ENCODE measurements at regions not wholly inside any gene's neighbourhood (a gene's known extent, or its start where the extent isn't known, plus 50 kb on each side); places are given as distances from the start of the nearest gene placed in this dataset.

GRCh38 chr6:93817937-93818336, 398.6 kb upstream of the EPHA7 start:
- CTCF ChIA-PET = no interaction called here
- POLR2A ChIA-PET = no interaction called here
- H3K4me3 Mint-ChIP-seq = no peak overlapping the region
- no peak for DNase-seq
- no peaks in the 10 kb centered on the region for H3K4me1 Mint-ChIP-seq (ENCODE audit: low read depth)
- intact Hi-C loops (cut with micrococcal nuclease) = no loop called here
- H3K27ac Mint-ChIP-seq = no peak overlapping the region
- peaks cover 3% of the 10 kb centered on the region for H3K9me3 Mint-ChIP-seq
- H3K27me3 Mint-ChIP-seq = no peaks in the 10 kb centered on the region
- H3K36me3 Mint-ChIP-seq = no peaks in the 10 kb centered on the region

GRCh38 chr6:93806409-93807270, 387.3 kb upstream of the EPHA7 start:
- POLR2A ChIA-PET = no interaction called here

GRCh38 chr6:93801101-93801847, 381.9 kb upstream of the EPHA7 start:
- intact Hi-C loops (cut with micrococcal nuclease) = no loop called here
- ChIA-PET POLR2A (no interaction called here), CTCF (no interaction called here)
- Mint-ChIP-seq H3K27ac (no peak overlapping the region), H3K27me3 (no peaks in the 10 kb centered on the region), H3K36me3 (no peaks in the 10 kb centered on the region), H3K4me3 (no peak overlapping the region), H3K9me3 (peaks cover 6% of the 10 kb centered on the region), H3K4me1 (ENCODE audit: low read depth) (no peaks in the 10 kb centered on the region)
- no peak for DNase-seq

More at GRCh38 chr6:93806409-93807270, 387.3 kb upstream of the EPHA7 start:
- DNase-seq = no peak
- peaks cover 8% of the 10 kb centered on the region for H3K9me3 Mint-ChIP-seq
- no peaks in the 10 kb centered on the region for H3K27me3 Mint-ChIP-seq
- CTCF ChIA-PET = no interaction called here
- no peaks in the 10 kb centered on the region for H3K4me1 Mint-ChIP-seq (ENCODE audit: low read depth)
- no peak overlapping the region for H3K4me3 Mint-ChIP-seq
- intact Hi-C loops (cut with micrococcal nuclease) = no loop called here
- no peaks in the 10 kb centered on the region for H3K36me3 Mint-ChIP-seq
- no peak overlapping the region for H3K27ac Mint-ChIP-seq

GRCh38 chr6:93799226-93799625, 379.9 kb upstream of the EPHA7 start:
- ChIA-PET CTCF (no interaction called here), POLR2A (no interaction called here)
- intact Hi-C loops (cut with micrococcal nuclease) = no loop called here
- peaks cover 6% of the 10 kb centered on the region for H3K9me3 Mint-ChIP-seq
- H3K27ac Mint-ChIP-seq = no peak overlapping the region
- H3K4me3 Mint-ChIP-seq = no peak overlapping the region
- H3K4me1 Mint-ChIP-seq (ENCODE audit: low read depth) = no peaks in the 10 kb centered on the region
- H3K36me3 Mint-ChIP-seq = no peaks in the 10 kb centered on the region
- H3K27me3 Mint-ChIP-seq = no peaks in the 10 kb centered on the region
- DNase-seq = no peak

GRCh38 chr6:93794166-93794565, 374.8 kb upstream of the EPHA7 start:
- Mint-ChIP-seq H3K4me1 (ENCODE audit: low read depth) (no peaks in the 10 kb centered on the region), H3K27ac (no peak overlapping the region), H3K9me3 (peaks cover 3% of the 10 kb centered on the region), H3K36me3 (no peaks in the 10 kb centered on the region), H3K27me3 (no peaks in the 10 kb centered on the region), H3K4me3 (no peak overlapping the region)
- ChIA-PET CTCF (no interaction called here), POLR2A (no interaction called here)
- DNase-seq = no peak
- intact Hi-C loops (cut with micrococcal nuclease) = no loop called here

- H3K4me1 Mint-ChIP-seq (ENCODE audit: low read depth) = no peaks in the 10 kb centered on the region
- DNase-seq = no peak
- H3K27ac Mint-ChIP-seq = no peak overlapping the region
- H3K4me3 Mint-ChIP-seq = no peak overlapping the region
- H3K27me3 Mint-ChIP-seq = no peaks in the 10 kb centered on the region
- H3K9me3 Mint-ChIP-seq = peaks cover 3% of the 10 kb centered on the region
- CTCF ChIA-PET = no interaction called here
- intact Hi-C loops (cut with micrococcal nuclease) = no loop called here
- POLR2A ChIA-PET = no interaction called here
- no peaks in the 10 kb centered on the region for H3K36me3 Mint-ChIP-seq
Observed at GRCh38 chr6:93792746-93793145, 373.4 kb upstream of the EPHA7 start.

GRCh38 chr6:93790981-93791380, 371.6 kb upstream of the EPHA7 start:
- H3K36me3 Mint-ChIP-seq = no peaks in the 10 kb centered on the region
- ChIA-PET POLR2A (no interaction called here), CTCF (no interaction called here)

GRCh38 chr6:93789532-93789931, 370.2 kb upstream of the EPHA7 start:
- H3K4me3 Mint-ChIP-seq = no peak overlapping the region
- DNase-seq = no peak
- H3K36me3 Mint-ChIP-seq = no peaks in the 10 kb centered on the region
- CTCF ChIA-PET = no interaction called here
- H3K9me3 Mint-ChIP-seq = peaks cover 3% of the 10 kb centered on the region
- no peak overlapping the region for H3K27ac Mint-ChIP-seq
- H3K27me3 Mint-ChIP-seq = no peaks in the 10 kb centered on the region
- no peaks in the 10 kb centered on the region for H3K4me1 Mint-ChIP-seq (ENCODE audit: low read depth)
- POLR2A ChIA-PET = no interaction called here
- intact Hi-C loops (cut with micrococcal nuclease) = no loop called here

More at GRCh38 chr6:93790981-93791380, 371.6 kb upstream of the EPHA7 start:
- DNase-seq = no peak
- intact Hi-C loops (cut with micrococcal nuclease) = no loop called here
- Mint-ChIP-seq H3K9me3 (no peaks in the 10 kb centered on the region), H3K27ac (no peak overlapping the region), H3K4me1 (ENCODE audit: low read depth) (no peaks in the 10 kb centered on the region), H3K27me3 (no peaks in the 10 kb centered on the region), H3K4me3 (no peak overlapping the region)

GRCh38 chr6:93787841-93788240, 368.5 kb upstream of the EPHA7 start:
- Mint-ChIP-seq H3K9me3 (peaks cover 3% of the 10 kb centered on the region), H3K36me3 (no peaks in the 10 kb centered on the region), H3K27ac (no peak overlapping the region), H3K27me3 (no peaks in the 10 kb centered on the region), H3K4me3 (no peak overlapping the region), H3K4me1 (ENCODE audit: low read depth) (no peaks in the 10 kb centered on the region)
- intact Hi-C loops (cut with micrococcal nuclease) = no loop called here
- DNase-seq = no peak
- ChIA-PET POLR2A (no interaction called here), CTCF (no interaction called here)

- ChIA-PET CTCF (no interaction called here), POLR2A (no interaction called here)
- DNase-seq = no peak
- H3K36me3 Mint-ChIP-seq = no peaks in the 10 kb centered on the region
- no peak overlapping the region for H3K27ac Mint-ChIP-seq
- H3K4me3 Mint-ChIP-seq = no peak overlapping the region
- H3K9me3 Mint-ChIP-seq = peaks cover 3% of the 10 kb centered on the region
- intact Hi-C loops (cut with micrococcal nuclease) = no loop called here
- no peaks in the 10 kb centered on the region for H3K27me3 Mint-ChIP-seq
- no peaks in the 10 kb centered on the region for H3K4me1 Mint-ChIP-seq (ENCODE audit: low read depth)
Observed at GRCh38 chr6:93786474-93787330, 367.3 kb upstream of the EPHA7 start.

GRCh38 chr6:93785694-93786030, 366.3 kb upstream of the EPHA7 start:
- Mint-ChIP-seq H3K27ac (no peak overlapping the region), H3K4me3 (no peak overlapping the region), H3K9me3 (peaks cover 3% of the 10 kb centered on the region), H3K36me3 (no peaks in the 10 kb centered on the region), H3K27me3 (no peaks in the 10 kb centered on the region), H3K4me1 (ENCODE audit: low read depth) (no peaks in the 10 kb centered on the region)
- ChIA-PET CTCF (no interaction called here), POLR2A (no interaction called here)
- intact Hi-C loops (cut with micrococcal nuclease) = no loop called here
- DNase-seq = no peak

GRCh38 chr6:93784794-93785693, 365.7 kb upstream of the EPHA7 start:
- Mint-ChIP-seq H3K27me3 (no peaks in the 10 kb centered on the region), H3K9me3 (peaks cover 3% of the 10 kb centered on the region), H3K27ac (no peak overlapping the region), H3K4me3 (no peak overlapping the region), H3K36me3 (no peaks in the 10 kb centered on the region), H3K4me1 (ENCODE audit: low read depth) (no peaks in the 10 kb centered on the region)
- no peak for DNase-seq
- CTCF ChIA-PET = no interaction called here
- POLR2A ChIA-PET = no interaction called here
- intact Hi-C loops (cut with micrococcal nuclease) = no loop called here

All from activated CD4-positive, alpha-beta memory T cell treated with anti-CD3 and anti-CD28 coated beads for 36 hours (primary cell).